Cerebellar nuclear complex (tissue), 1 donor: ENCODE measurements at regions not wholly inside any gene's neighbourhood (a gene's known extent, or its start where the extent isn't known, plus 50 kb on each side); places are given as distances from the start of the nearest gene placed in this dataset.

Experiments used
- DNase-seq, 2 experiments: peaks; one replicate each; lab custom pipeline; 2025; lab: John Stamatoyannopoulos, UW

DNA sequence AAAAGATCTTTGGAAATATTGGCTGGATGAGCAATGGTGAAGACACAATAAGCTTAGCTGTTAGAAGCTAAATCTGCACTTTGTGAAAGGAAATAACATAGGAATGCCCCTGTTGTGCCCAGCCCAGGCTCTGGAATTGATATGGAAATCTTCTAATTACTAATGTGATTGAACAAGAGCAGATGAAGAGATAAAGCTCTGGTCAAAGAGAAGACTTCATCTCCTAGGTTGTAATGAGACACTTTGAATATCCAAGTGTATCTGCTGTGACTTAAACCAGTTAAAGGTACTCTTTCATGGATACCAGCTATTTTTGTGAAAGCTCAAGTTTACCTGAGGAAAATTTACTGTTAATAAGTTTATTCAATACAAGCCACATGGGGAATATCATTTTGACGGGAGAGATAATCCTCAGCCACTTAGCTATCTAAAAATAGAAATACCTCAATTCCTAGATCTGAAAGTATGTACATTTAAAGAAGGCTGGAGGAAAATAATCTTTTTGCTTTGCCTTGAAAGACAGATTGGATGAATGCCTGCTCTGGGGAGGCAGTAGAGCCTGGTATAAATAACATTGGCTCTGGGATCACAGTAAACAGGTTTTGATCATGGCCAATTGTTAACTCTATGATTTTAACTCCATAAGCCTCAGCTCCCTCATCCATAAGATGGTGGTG lies 494.0 kb upstream of the B3GALT2 start:
- DNase-seq, result no peak

GRCh38 chr1:193677874-193678273 lies 491.5 kb upstream of the B3GALT2 start:
- no peak for DNase-seq

DNA sequence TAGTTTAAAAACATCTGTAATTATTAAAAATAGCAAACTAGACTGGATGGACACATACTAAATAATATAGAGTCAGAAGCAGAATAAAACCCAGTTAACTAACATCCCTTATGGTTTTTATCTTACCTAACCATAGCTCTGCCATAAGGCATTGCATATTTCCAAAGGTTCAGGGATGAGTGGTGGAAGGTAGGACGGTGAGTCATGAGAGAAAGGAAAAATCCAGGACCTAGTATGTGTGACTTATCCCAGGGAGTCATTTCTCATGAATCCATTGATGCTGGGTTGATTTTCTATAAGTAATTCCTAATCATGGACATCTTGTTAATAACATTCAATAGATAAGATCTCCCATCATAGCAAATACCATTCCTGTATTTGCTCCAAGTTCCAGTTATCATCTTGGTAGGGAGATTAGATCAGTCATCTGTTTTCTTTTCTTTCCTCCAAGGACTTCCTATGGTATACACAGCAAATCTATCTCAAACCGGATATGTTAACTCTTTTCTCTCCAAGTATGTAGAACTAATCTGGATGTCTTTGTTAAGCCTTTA lies 490.7 kb upstream of the B3GALT2 start:
- DNase-seq, result no peak

DNA sequence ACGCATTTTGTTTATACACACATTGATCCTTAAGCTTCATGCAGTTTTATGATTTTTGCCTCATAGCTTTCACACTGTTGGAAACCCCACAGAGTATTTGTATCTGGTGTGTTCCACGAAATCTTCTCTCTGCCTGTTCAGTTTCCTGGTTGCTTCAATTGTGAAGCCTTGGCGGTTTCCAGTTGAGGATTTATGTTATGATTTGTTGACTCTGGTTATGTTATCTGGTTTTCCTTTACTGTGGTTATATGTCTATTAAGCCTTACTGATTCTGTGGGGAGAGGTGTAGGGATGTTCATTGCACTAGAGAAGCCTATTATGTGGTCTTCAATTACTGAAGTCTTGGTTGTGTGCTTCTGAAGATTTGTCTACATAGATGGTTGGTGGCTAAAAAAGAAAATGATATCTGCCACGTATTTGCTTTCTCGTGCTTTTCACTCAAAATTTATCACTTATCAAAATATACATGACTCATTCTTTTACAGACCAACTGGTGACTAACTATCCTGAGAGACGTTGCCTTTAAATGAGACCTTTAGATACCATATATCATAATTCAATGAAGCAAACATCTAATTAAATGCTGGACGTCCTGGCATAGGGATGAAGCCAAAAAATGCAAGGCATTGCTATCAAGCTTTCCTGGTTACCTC lies 488.0 kb upstream of the B3GALT2 start:
- no peak for DNase-seq

GRCh38 chr1:193666485-193667083 lies 480.2 kb upstream of the B3GALT2 start:
- DNase-seq, result no peak

DNA sequence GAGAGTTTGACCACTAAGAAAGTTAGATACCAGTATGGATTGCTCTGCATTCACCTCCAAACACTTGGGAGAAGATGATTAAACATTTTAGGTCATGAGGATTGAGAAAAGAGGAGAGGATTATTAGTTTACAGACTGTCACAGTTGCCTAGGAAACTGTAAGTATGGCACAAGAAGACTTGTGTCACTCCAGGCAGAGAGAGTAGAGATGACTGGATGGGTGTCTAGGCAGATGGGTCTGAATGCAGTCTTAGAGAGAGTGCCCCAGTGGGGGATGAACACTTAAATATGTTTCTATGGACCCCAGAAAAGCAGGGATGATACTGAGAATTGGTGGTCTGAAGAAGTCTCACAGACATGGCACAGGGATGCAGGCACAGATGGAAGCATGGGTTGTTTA lies 477.6 kb upstream of the B3GALT2 start:
- DNase-seq, result no peak

DNA sequence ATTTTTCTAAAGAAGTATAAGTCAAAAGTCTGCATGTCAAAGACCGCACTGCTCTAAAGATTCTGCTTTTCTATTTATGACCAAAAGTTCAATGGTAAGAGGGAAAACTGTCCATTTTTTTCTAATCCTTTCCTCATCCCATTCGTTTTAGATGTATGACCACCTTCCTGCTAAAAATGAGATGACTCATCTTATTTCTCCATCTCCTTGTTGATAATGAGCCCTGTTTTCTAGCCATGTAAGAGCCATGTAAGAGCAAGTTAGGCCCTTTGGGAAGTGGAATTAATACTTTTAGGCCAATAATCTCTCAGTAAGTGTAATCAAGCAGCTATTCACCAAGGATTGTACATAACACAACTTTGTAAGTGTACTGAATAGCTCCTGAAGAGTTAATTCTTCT lies 475.6 kb upstream of the B3GALT2 start:
- no peak for DNase-seq

- DNase-seq, result no peak
Observed at GRCh38 chr1:193661385-193661784, 475.0 kb upstream of the B3GALT2 start.

DNA sequence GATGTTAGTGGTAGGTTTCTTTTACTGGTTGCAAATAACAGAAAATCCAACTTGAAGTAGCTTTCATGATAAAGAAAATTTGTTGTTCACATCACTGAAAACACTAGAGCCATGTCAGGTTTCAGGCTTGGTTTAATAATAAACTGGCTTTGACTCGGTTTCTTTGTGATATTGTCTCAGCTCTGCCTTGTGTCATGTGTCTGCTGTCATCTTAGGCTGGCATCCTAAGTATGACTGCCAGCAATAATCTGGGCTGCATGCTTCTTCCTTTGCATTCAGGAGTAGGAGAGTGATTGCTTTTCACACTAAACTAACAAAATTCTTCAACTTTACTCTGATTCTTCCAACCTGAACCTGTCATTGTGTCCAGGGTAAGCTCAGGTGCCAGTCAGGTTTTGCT lies 474.0 kb upstream of the B3GALT2 start:
- DNase-seq, result no peak

DNA sequence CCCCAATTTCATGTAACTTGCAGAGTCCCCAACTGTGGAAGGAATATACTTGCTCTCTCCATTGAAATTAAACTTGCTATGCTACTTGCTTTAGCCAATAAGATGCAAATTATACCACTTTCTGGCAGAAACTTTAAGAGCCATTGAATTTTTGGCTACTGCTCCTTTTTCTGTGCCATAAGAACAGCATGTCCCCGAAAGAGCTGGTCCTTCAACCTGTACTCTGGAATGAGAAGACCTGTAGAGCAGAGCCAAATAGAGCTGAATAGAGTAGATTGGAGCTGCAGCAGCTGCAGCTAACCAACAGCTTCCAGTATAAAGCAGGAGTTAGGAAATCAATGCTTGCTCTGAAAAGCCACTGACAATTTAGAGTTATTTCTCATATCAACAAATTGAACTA lies 472.3 kb upstream of the B3GALT2 start:
- DNase-seq, result no peak

GRCh38 chr1:193658081-193658480 lies 471.7 kb upstream of the B3GALT2 start:
- DNase-seq, result no peak

- DNase-seq, result no peak
Observed at GRCh38 chr1:193657552-193657951, 471.1 kb upstream of the B3GALT2 start.

DNA sequence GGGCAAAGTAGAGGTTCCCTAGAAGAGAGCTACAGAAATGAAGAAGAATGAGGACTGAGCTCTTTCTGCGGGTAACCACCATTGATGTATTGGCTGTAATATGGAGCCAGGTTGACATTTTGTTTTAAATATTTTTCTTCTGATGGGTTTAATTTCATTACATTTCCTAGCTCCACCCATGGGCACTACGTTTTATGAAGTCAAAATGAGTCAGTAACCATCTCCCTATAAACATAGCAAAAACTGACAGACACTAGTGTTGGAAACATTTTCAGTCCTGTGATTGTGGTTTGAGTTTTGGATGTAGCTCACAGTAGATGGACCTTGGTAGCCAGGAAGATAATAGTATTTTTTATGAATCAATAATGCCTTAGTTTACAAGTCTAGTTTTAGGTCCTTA lies 470.4 kb upstream of the B3GALT2 start:
- DNase-seq, result no peak

GRCh38 chr1:193654951-193655735 lies 468.7 kb upstream of the B3GALT2 start:
- DNase-seq, result no peak

- DNase-seq, result no peak
Observed at GRCh38 chr1:193649587-193649986, 463.2 kb upstream of the B3GALT2 start.

- no peak for DNase-seq
Observed at GRCh38 chr1:193634876-193635275, 448.5 kb upstream of the B3GALT2 start.

- DNase-seq, result no peak
Observed at GRCh38 chr1:193634470-193634869, 448.1 kb upstream of the B3GALT2 start.

- DNase-seq, result no peak
Observed at GRCh38 chr1:193633991-193634390, 447.6 kb upstream of the B3GALT2 start.

GRCh38 chr1:193633093-193633492 lies 446.7 kb upstream of the B3GALT2 start:
- no peak for DNase-seq

DNA sequence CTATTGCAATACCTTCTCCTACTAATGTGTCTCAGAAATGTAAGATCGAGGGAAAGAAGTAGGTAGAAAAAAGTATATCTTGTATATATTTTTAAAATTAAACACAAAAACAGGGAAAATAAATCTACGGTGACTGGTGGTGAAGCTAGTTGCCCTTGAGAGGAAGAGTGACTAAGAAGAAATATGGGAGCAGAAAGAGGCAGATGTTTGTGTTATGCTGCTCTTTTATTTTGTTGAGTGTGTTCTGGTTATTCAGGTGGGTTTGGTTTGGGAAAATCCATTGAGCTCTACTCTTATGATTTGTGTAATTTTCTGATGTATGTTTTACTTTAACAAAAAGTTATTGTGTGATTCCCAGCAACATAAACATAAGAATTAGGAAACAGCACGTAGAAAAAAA lies 444.9 kb upstream of the B3GALT2 start:
- no peak for DNase-seq

DNA sequence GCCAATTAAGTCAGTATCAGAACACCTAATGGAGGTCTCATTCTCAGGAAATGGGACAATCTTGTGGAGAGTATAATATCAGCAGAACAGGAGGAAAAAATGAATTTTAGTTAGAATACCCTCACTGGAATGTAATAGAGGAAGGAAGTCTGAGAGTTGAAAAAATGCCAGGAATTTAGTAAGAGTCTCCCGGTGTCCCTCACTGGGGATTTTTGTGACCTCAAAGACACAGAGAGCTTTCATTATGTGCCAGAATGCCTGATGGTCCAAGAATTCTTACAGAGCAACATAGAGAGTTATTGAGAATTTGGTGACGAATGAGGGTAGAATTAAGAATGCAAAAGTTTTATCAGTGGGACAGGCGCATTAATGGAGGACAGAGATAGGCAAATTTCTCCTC lies 443.5 kb upstream of the B3GALT2 start:
- DNase-seq, result no peak

DNA sequence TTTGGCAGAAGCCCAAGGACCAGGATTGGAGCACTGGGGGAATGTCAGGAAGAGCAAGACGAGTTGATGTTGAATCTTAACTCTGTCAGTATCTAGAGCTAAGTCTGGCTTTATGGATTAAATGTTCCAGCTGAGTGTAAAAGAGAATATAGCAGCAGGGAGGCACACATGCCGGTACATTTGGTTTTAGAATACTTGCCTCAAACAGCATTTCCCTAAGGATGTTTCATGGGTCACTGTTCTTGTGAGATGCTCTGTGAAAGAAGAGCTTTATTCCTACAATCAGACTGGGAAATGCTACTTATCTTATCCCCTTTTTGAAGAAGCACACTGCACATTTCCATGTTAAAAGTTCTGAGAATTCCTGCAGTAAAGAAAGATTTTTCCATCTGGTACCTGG lies 440.3 kb upstream of the B3GALT2 start:
- DNase-seq, result no peak
